WTC11 (cell line): ENCODE measurements at regions not wholly inside any gene's neighbourhood (a gene's known extent, or its start where the extent isn't known, plus 50 kb on each side); places are given as distances from the start of the nearest gene placed in this dataset.

Source experiments
- NFYB ChIP-seq: sonication (generic); formaldehyde crosslinking; conservative IDR thresholded peaks from 2 replicates; pipeline ENCODE4 v1.8.0; 2022; ENCODE audit warnings: low read depth, missing genetic modification reagents
- NR1H2 ChIP-seq: sonication (generic); formaldehyde crosslinking; IDR thresholded peaks from 2 replicates; pipeline ENCODE4 v1.9.0; 2021; ENCODE audit warnings: mild to moderate bottlenecking, moderate library complexity, missing genetic modification reagents
- TF ChIP-seq, protein P1 (sequence below): fragments of 200-600 bp; IDR thresholded peaks from 2 replicates; pipeline ENCODE4 v1.8.0; 2022; ENCODE audit warnings: antibody characterized with exemption
- TF ChIP-seq, protein P2 (sequence below): sonication (generic); formaldehyde crosslinking; conservative IDR thresholded peaks from 2 replicates; pipeline ENCODE4 v1.8.1; 2023; ENCODE audit warnings: mild to moderate bottlenecking, low read depth, missing genetic modification reagents, moderate library complexity
- TF ChIP-seq, protein P3 (sequence below): sonication (generic); formaldehyde crosslinking; IDR thresholded peaks from 2 replicates; pipeline ENCODE4 v1.8.0; 2022; ENCODE audit warnings: mild to moderate bottlenecking, missing genetic modification reagents

DNA sequence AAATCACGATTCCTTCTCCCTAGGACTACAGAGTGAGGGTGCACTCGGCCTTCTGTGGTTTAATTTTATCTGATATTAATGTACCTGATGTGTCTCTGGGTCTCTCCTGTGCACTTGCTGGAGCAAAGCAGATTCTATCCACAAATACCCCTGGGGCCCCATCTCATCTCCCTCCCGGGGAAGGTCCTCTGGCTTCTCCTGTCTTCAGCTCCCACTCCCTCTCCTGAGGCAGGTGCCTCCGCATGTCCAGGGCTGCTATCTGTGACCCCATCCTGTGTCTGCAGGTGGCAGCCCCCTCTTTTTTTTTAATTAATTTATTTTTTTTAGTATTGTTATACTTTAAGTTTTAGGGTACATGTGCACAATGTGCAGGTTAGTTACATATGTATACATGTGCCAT, 558.7 kb downstream of the BRD1 start:
- TF ChIP-seq NFYB (CRISPR knock-in tag) (no peak), NR1H2 (CRISPR knock-in tag) (no peak)
- TF ChIP-seq, protein P1, sequence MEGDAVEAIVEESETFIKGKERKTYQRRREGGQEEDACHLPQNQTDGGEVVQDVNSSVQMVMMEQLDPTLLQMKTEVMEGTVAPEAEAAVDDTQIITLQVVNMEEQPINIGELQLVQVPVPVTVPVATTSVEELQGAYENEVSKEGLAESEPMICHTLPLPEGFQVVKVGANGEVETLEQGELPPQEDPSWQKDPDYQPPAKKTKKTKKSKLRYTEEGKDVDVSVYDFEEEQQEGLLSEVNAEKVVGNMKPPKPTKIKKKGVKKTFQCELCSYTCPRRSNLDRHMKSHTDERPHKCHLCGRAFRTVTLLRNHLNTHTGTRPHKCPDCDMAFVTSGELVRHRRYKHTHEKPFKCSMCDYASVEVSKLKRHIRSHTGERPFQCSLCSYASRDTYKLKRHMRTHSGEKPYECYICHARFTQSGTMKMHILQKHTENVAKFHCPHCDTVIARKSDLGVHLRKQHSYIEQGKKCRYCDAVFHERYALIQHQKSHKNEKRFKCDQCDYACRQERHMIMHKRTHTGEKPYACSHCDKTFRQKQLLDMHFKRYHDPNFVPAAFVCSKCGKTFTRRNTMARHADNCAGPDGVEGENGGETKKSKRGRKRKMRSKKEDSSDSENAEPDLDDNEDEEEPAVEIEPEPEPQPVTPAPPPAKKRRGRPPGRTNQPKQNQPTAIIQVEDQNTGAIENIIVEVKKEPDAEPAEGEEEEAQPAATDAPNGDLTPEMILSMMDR: no peak
- TF ChIP-seq, protein P2, sequence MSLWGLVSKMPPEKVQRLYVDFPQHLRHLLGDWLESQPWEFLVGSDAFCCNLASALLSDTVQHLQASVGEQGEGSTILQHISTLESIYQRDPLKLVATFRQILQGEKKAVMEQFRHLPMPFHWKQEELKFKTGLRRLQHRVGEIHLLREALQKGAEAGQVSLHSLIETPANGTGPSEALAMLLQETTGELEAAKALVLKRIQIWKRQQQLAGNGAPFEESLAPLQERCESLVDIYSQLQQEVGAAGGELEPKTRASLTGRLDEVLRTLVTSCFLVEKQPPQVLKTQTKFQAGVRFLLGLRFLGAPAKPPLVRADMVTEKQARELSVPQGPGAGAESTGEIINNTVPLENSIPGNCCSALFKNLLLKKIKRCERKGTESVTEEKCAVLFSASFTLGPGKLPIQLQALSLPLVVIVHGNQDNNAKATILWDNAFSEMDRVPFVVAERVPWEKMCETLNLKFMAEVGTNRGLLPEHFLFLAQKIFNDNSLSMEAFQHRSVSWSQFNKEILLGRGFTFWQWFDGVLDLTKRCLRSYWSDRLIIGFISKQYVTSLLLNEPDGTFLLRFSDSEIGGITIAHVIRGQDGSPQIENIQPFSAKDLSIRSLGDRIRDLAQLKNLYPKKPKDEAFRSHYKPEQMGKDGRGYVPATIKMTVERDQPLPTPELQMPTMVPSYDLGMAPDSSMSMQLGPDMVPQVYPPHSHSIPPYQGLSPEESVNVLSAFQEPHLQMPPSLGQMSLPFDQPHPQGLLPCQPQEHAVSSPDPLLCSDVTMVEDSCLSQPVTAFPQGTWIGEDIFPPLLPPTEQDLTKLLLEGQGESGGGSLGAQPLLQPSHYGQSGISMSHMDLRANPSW (CRISPR knock-in tag): no peak
- TF ChIP-seq, protein P3, sequence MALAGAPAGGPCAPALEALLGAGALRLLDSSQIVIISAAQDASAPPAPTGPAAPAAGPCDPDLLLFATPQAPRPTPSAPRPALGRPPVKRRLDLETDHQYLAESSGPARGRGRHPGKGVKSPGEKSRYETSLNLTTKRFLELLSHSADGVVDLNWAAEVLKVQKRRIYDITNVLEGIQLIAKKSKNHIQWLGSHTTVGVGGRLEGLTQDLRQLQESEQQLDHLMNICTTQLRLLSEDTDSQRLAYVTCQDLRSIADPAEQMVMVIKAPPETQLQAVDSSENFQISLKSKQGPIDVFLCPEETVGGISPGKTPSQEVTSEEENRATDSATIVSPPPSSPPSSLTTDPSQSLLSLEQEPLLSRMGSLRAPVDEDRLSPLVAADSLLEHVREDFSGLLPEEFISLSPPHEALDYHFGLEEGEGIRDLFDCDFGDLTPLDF (CRISPR knock-in tag): no peak
